Peyer's patch (tissue), 4 donors: ENCODE measurements at regions not wholly inside any gene's neighbourhood (a gene's known extent, or its start where the extent isn't known, plus 50 kb on each side); places are given as distances from the start of the nearest gene placed in this dataset.

Source experiments
- DNase-seq, 3 donors: peaks; one replicate each; pipeline ENCODE4 v3.0.0-alpha.2; 2017 to 2019
- H3K27ac ChIP-seq, 4 donors: fragments of 200-600 bp; sonication (generic); one replicate each; pipeline ENCODE4 v1.5.1; 2016 to 2019
- H3K27me3 ChIP-seq, 2 donors: fragments of 200-600 bp; sonication (generic); one replicate each; pipeline ENCODE4 v1.5.1; 2019
- H3K36me3 ChIP-seq, 3 donors: fragments of 200-600 bp; sonication (generic); one replicate each; pipeline ENCODE4 v1.5.1; 2016 to 2019
- H3K4me1 ChIP-seq, 4 donors: fragments of 200-600 bp; sonication (generic); one replicate each; pipeline ENCODE4 v1.5.1; 2016 to 2019
- H3K4me3 ChIP-seq, 4 donors: fragments of 200-600 bp; sonication (generic); 1 replicate in 3 of 4; 2 replicates in 1 of 4; pipeline ENCODE4 v1.5.1; 2016 to 2019; ENCODE audit warnings: mild to moderate bottlenecking in 1 of 4
- H3K9me3 ChIP-seq, 4 donors: fragments of 200-600 bp; sonication (generic); one replicate each; pipeline ENCODE4 v1.5.1; 2016 to 2019; ENCODE audit warnings: mild to moderate bottlenecking in 1 of 4
- CTCF ChIP-seq, 6 experiments: fragments of 450-650 bp in 4 of 6; fragments of 200-600 bp in 2 of 6; sonication (generic) in 1 of 6; IDR thresholded peaks; one replicate each; pipeline ENCODE4 v1.5.1; 2017 to 2019; ENCODE audit warnings: antibody characterized with exemption in 6 of 6, mild to moderate bottlenecking in 3 of 6, moderate library complexity in 1 of 6
- POLR2A ChIP-seq, 2 donors: fragments of 450-650 bp; IDR thresholded peaks; one replicate each; pipeline ENCODE4 v1.5.1; 2017; ENCODE audit warnings: antibody characterized with exemption in 2 of 2, mild to moderate bottlenecking in 2 of 2, moderate library complexity in 2 of 2

- no peaks in the 10 kb centered on the region for H3K9me3 ChIP-seq
- H3K4me1 ChIP-seq, result no peaks in the 10 kb centered on the region
- no peak for TF ChIP-seq POLR2A (IDR thresholded peaks at IDR 0.05)
- TF ChIP-seq CTCF (IDR thresholded peaks at IDR 0.05), result no peak
- H3K27ac ChIP-seq, result no peak overlapping the region
- no peaks in the 10 kb centered on the region for H3K36me3 ChIP-seq
- H3K27me3 ChIP-seq, result no peaks in the 10 kb centered on the region
- no peak overlapping the region for H3K4me3 ChIP-seq
- no peak for DNase-seq
Observed at GRCh38 chr13:79695754-79696153, 214.8 kb downstream of the NDFIP2 start.

- DNase-seq, result no peak
- TF ChIP-seq POLR2A (IDR thresholded peaks at IDR 0.05) (no peak), CTCF (IDR thresholded peaks at IDR 0.05) (no peak)
- Histone ChIP-seq H3K4me1 (no peaks in the 10 kb centered on the region), H3K4me3 (no peak overlapping the region), H3K9me3 (no peaks in the 10 kb centered on the region), H3K27me3 (no peaks in the 10 kb centered on the region), H3K36me3 (no peaks in the 10 kb centered on the region), H3K27ac (no peak overlapping the region)
Observed at GRCh38 chr13:79692846-79693245, 211.9 kb downstream of the NDFIP2 start.

- H3K27ac ChIP-seq, result no peak overlapping the region
- no peak for TF ChIP-seq CTCF (IDR thresholded peaks at IDR 0.05)
- TF ChIP-seq POLR2A (IDR thresholded peaks at IDR 0.05), result no peak
- H3K4me1 ChIP-seq, result no peaks in the 10 kb centered on the region
- H3K4me3 ChIP-seq, result no peak overlapping the region
- DNase-seq, result no peak
- H3K27me3 ChIP-seq, result no peaks in the 10 kb centered on the region
- H3K36me3 ChIP-seq, result no peaks in the 10 kb centered on the region
- no peaks in the 10 kb centered on the region for H3K9me3 ChIP-seq
Observed at GRCh38 chr13:79691826-79692225, 210.9 kb downstream of the NDFIP2 start.

GRCh38 chr13:79688741-79689140 lies 207.8 kb downstream of the NDFIP2 start:
- TF ChIP-seq POLR2A (IDR thresholded peaks at IDR 0.05), result no peak
- Histone ChIP-seq H3K9me3 (no peaks in the 10 kb centered on the region), H3K4me3 (no peak overlapping the region), H3K4me1 (no peaks in the 10 kb centered on the region), H3K36me3 (no peaks in the 10 kb centered on the region), H3K27me3 (no peaks in the 10 kb centered on the region), H3K27ac (no peak overlapping the region)
- DNase-seq, result no peak

GRCh38 chr13:79686441-79686840 lies 205.5 kb downstream of the NDFIP2 start:
- Histone ChIP-seq H3K27me3 (no peaks in the 10 kb centered on the region), H3K27ac (no peak overlapping the region), H3K4me1 (no peaks in the 10 kb centered on the region), H3K36me3 (no peaks in the 10 kb centered on the region), H3K9me3 (no peaks in the 10 kb centered on the region), H3K4me3 (no peak overlapping the region)
- TF ChIP-seq POLR2A (IDR thresholded peaks at IDR 0.05) (no peak), CTCF (IDR thresholded peaks at IDR 0.05) (no peak)
- DNase-seq, result no peak

GRCh38 chr13:79684371-79684770 lies 203.4 kb downstream of the NDFIP2 start:
- H3K36me3 ChIP-seq, result no peaks in the 10 kb centered on the region
- H3K9me3 ChIP-seq, result no peaks in the 10 kb centered on the region
- H3K4me3 ChIP-seq, result no peak overlapping the region
- no peak for DNase-seq
- no peaks in the 10 kb centered on the region for H3K4me1 ChIP-seq
- H3K27me3 ChIP-seq, result no peaks in the 10 kb centered on the region
- H3K27ac ChIP-seq, result no peak overlapping the region
- TF ChIP-seq POLR2A (IDR thresholded peaks at IDR 0.05) (no peak), CTCF (IDR thresholded peaks at IDR 0.05) (no peak)
